A549 (cell line): ENCODE measurements at regions not wholly inside any gene's neighbourhood (a gene's known extent, or its start where the extent isn't known, plus 50 kb on each side); places are given as distances from the start of the nearest gene placed in this dataset.

Experiments
- CBX2 ChIP-seq: fragments of 200-600 bp; sonication (generic); IDR thresholded peaks from 2 replicates; pipeline ENCODE4 v1.6.1; 2016; ENCODE audit warnings: low read depth, mild to moderate bottlenecking, borderline replicate concordance
- EP300 ChIP-seq, 2 experiments: fragments of >200 bp; sonication (Bioruptor Twin); formaldehyde crosslinking; IDR thresholded peaks; 2 replicates in 1 of 2; 3 replicates in 1 of 2; pipeline ENCODE4 v1.6.1; 2016 to 2017
- JUN ChIP-seq, 2 experiments: fragments of >200 bp; sonication (Bioruptor Twin); formaldehyde crosslinking; IDR thresholded peaks; 2 replicates in 1 of 2; 3 replicates in 1 of 2; pipeline ENCODE4 v1.6.1; 2016 to 2017
- MYC ChIP-seq: IDR thresholded peaks from 2 replicates; pipeline ENCODE4 v1.6.1; 2012; ENCODE audit warnings: mild to moderate bottlenecking, inconsistent platforms, low read length, improper control_type of control experiment, borderline replicate concordance
- NFE2L2 ChIP-seq: fragments of 150-350 bp; conservative IDR thresholded peaks from 2 replicates; pipeline ENCODE4 v1.6.1; 2014; ENCODE audit warnings: low read length
- POLR2A ChIP-seq: IDR thresholded peaks from 2 replicates; pipeline ENCODE4 v1.6.1; 2012; ENCODE audit warnings: mild to moderate bottlenecking, low read length
- SREBF2 ChIP-seq: fragments of 450-650 bp; IDR thresholded peaks from 2 replicates; pipeline ENCODE4 v1.6.1; 2014; ENCODE audit warnings: mild to moderate bottlenecking, moderate library complexity
- TF ChIP-seq, protein P1 (sequence below): fragments of >200 bp; sonication (Bioruptor Twin); formaldehyde crosslinking; IDR thresholded peaks from 3 replicates; pipeline ENCODE4 v1.5.1; 2016
- TF ChIP-seq, protein P2 (sequence below): IDR thresholded peaks from 2 replicates; pipeline ENCODE4 v1.6.1; 2012
- TF ChIP-seq, protein P3 (sequence below): IDR thresholded peaks from 2 replicates; pipeline ENCODE4 v1.6.1; 2012
- TF ChIP-seq, protein P4 (sequence below): fragments of 150-350 bp; IDR thresholded peaks from 2 replicates; pipeline ENCODE4 v1.6.1; 2014; ENCODE audit warnings: low read depth, mild to moderate bottlenecking, low read length

DNA sequence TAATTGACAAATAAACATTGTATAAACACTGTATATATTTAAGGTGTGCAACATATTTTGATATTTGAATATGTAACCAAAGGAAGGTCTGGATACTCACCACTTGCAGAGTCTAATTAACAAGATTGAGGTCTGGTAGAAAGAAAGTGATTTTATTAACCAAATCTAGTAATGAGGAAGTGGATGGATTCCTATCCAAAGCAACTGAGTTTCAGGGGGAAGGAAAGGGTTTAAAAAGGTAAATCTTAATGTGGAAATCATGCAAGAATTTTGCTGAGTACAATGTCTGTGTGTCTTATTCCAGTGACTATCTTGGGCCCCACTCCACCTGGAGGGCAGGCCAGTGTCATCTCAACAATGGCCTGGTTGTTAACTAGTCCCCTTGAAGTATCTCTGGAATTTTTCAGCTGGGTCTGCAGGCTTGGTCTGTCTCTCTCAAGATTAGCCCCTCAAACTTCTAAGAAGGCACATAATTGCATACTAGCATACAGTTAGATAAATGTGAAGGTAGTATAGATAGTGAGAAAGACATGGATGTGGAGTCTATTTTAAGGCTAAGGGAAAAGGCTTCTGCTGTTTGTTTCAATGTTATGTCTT, 262.7 kb upstream of the RGS18 start:
- TF ChIP-seq, protein P1, sequence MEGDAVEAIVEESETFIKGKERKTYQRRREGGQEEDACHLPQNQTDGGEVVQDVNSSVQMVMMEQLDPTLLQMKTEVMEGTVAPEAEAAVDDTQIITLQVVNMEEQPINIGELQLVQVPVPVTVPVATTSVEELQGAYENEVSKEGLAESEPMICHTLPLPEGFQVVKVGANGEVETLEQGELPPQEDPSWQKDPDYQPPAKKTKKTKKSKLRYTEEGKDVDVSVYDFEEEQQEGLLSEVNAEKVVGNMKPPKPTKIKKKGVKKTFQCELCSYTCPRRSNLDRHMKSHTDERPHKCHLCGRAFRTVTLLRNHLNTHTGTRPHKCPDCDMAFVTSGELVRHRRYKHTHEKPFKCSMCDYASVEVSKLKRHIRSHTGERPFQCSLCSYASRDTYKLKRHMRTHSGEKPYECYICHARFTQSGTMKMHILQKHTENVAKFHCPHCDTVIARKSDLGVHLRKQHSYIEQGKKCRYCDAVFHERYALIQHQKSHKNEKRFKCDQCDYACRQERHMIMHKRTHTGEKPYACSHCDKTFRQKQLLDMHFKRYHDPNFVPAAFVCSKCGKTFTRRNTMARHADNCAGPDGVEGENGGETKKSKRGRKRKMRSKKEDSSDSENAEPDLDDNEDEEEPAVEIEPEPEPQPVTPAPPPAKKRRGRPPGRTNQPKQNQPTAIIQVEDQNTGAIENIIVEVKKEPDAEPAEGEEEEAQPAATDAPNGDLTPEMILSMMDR = no peak
- TF ChIP-seq NFE2L2 = no peak
- TF ChIP-seq EP300 (IDR thresholded peaks at IDR 0.05) = no peak
- no peak for TF ChIP-seq CBX2
- TF ChIP-seq, protein P2, sequence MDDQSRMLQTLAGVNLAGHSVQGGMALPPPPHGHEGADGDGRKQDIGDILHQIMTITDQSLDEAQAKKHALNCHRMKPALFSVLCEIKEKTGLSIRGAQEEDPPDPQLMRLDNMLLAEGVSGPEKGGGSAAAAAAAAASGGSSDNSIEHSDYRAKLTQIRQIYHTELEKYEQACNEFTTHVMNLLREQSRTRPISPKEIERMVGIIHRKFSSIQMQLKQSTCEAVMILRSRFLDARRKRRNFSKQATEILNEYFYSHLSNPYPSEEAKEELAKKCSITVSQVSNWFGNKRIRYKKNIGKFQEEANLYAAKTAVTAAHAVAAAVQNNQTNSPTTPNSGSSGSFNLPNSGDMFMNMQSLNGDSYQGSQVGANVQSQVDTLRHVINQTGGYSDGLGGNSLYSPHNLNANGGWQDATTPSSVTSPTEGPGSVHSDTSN = no peak
- TF ChIP-seq JUN (IDR thresholded peaks at IDR 0.05) = no peak
- no peak for TF ChIP-seq SREBF2
- TF ChIP-seq POLR2A = no peak
- TF ChIP-seq, protein P3, sequence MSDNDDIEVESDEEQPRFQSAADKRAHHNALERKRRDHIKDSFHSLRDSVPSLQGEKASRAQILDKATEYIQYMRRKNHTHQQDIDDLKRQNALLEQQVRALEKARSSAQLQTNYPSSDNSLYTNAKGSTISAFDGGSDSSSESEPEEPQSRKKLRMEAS = no peak
- TF ChIP-seq, protein P4, sequence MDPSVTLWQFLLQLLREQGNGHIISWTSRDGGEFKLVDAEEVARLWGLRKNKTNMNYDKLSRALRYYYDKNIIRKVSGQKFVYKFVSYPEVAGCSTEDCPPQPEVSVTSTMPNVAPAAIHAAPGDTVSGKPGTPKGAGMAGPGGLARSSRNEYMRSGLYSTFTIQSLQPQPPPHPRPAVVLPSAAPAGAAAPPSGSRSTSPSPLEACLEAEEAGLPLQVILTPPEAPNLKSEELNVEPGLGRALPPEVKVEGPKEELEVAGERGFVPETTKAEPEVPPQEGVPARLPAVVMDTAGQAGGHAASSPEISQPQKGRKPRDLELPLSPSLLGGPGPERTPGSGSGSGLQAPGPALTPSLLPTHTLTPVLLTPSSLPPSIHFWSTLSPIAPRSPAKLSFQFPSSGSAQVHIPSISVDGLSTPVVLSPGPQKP = no peak
- TF ChIP-seq MYC = no peak
